ENCODE measurements at regions not wholly inside any gene's neighbourhood (a gene's known extent, or its start where the extent isn't known, plus 50 kb on each side); places are given as distances from the start of the nearest gene placed in this dataset.

- TF ChIP-seq MYNN (tag by site-specific recombination; IDR thresholded peaks at IDR 0.05; ENCODE audit: borderline replicate concordance) (no peak), ZNF391 (tag by site-specific recombination; IDR thresholded peaks at IDR 0.05; ENCODE audit: borderline replicate concordance, low read depth) (no peak), ZNF140 (tag by site-specific recombination; IDR thresholded peaks at IDR 0.05) (no peak), ZNF654 (tag by site-specific recombination; IDR thresholded peaks at IDR 0.05; ENCODE audit: low read depth) (no peak), ZNF174 (tag by site-specific recombination; IDR thresholded peaks at IDR 0.05) (no peak)
Observed at GRCh38 chr1:184821658-184822057, 67.0 kb upstream of the EDEM3 start (continued).

DNA sequence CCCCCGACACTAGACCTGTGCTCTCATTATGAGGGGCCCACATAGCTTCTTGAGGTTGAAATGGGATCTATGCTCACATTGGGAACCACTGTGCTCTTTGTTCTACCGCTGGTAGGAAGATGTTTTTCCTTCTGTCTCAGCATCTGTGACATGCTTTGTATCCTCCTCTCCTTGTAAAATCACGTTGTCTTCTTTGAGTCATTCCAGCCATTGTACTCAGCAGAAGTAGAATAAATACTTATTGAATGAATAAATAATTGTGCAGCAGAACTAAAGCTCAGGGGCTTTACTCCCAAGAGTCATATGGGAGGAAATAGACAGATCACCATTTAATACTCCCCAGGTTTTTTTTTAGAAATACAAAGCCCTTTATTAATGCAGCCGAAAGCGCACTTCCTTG is 66.3 kb upstream of the EDEM3 start:
- no peak overlapping the region for H3K4me3 ChIP-seq (ENCODE audit: low read depth, low read length)
- H3K9me3 ChIP-seq (ENCODE audit: control insufficient read depth, insufficient read depth, low read depth, low read length): no peaks in the 10 kb centered on the region
- TF ChIP-seq ZNF624 (tag by site-specific recombination; IDR thresholded peaks at IDR 0.05): no peak
- no peak for TF ChIP-seq ZNF768 (tag by site-specific recombination; IDR thresholded peaks at IDR 0.05)
- CTCF ChIA-PET: interaction anchor here (0.7 kb wide), 1 partner anchor 160 kb away, joined by 4 read pairs; no protein-coding TSS in a partner anchor
- no peak overlapping the region for H3K27ac ChIP-seq (ENCODE audit: extremely low read depth, low read depth, low read length)
- peaks cover 7% of the 10 kb centered on the region; the same call in 1 of the 2 replicates for H3K4me1 ChIP-seq (ENCODE audit: control insufficient read depth, insufficient read depth, low read length)
- POLR2A ChIA-PET: no interaction called here
- H3K36me3 ChIP-seq (ENCODE audit: control insufficient read depth in 2 of 2, insufficient read depth in 1 of 2, low read length in 2 of 2): no peaks in the 10 kb centered on the region

GRCh38 chr1:184820218-184820750 is 65.6 kb upstream of the EDEM3 start:
- Histone ChIP-seq H3K9me3 (ENCODE audit: control insufficient read depth, insufficient read depth, low read depth, low read length) (no peaks in the 10 kb centered on the region), H3K4me1 (ENCODE audit: control insufficient read depth, insufficient read depth, low read length) (peaks cover 7% of the 10 kb centered on the region; the same call in 1 of the 2 replicates), H3K27ac (ENCODE audit: extremely low read depth, low read depth, low read length) (no peak overlapping the region), H3K36me3 (ENCODE audit: control insufficient read depth in 2 of 2, insufficient read depth in 1 of 2, low read length in 2 of 2) (no peaks in the 10 kb centered on the region), H3K4me3 (ENCODE audit: low read depth, low read length) (no peak overlapping the region)
- CTCF ChIA-PET: interaction anchor here (0.7 kb wide), 1 partner anchor 161 kb away, joined by 4 read pairs; no protein-coding TSS in a partner anchor
- no peak for TF ChIP-seq ZNF423 (tag by site-specific recombination; IDR thresholded peaks at IDR 0.05)
- no peak for TF ChIP-seq ZNF843 (tag by site-specific recombination; IDR thresholded peaks at IDR 0.05)
- no peak for TF ChIP-seq ZNF596 (tag by site-specific recombination; IDR thresholded peaks at IDR 0.05)
- peak; percentile 99 for TF ChIP-seq ZFHX2 (tag by site-specific recombination; conservative IDR thresholded peaks at IDR 0.05)
- peak; percentile 99 for TF ChIP-seq EGR2 (tag by site-specific recombination; IDR thresholded peaks at IDR 0.05; ENCODE audit: low read depth)
- TF ChIP-seq ZNF548 (tag by site-specific recombination; IDR thresholded peaks at IDR 0.05): no peak
- TF ChIP-seq ZFP3 (tag by site-specific recombination; IDR thresholded peaks at IDR 0.05; ENCODE audit: low read depth): no peak
- TF ChIP-seq HOXD13 (CRISPR knock-in tag; IDR thresholded peaks at IDR 0.05; ENCODE audit: borderline replicate concordance): no peak
- TF ChIP-seq, protein P1, sequence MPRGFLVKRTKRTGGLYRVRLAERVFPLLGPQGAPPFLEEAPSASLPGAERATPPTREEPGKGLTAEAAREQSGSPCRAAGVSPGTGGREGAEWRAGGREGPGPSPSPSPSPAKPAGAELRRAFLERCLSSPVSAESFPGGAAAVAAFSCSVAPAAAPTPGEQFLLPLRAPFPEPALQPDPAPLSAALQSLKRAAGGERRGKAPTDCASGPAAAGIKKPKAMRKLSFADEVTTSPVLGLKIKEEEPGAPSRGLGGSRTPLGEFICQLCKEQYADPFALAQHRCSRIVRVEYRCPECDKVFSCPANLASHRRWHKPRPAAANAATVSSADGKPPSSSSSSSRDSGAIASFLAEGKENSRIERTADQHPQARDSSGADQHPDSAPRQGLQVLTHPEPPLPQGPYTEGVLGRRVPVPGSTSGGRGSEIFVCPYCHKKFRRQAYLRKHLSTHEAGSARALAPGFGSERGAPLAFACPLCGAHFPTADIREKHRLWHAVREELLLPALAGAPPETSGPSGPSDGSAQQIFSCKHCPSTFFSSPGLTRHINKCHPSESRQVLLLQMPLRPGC (tag by site-specific recombination; IDR thresholded peaks at IDR 0.05): no peak
- no peak for TF ChIP-seq ZSCAN30 (tag by site-specific recombination; IDR thresholded peaks at IDR 0.05)
- no peak for TF ChIP-seq ZNF830 (tag by site-specific recombination; IDR thresholded peaks at IDR 0.05; ENCODE audit: low read depth)
- no peak for TF ChIP-seq RBAK (tag by site-specific recombination; IDR thresholded peaks at IDR 0.05)
- TF ChIP-seq ZBTB8A (tag by site-specific recombination; IDR thresholded peaks at IDR 0.05): no peak
- no peak for TF ChIP-seq OVOL3 (tag by site-specific recombination; IDR thresholded peaks at IDR 0.05)
- TF ChIP-seq REPIN1 (tag by site-specific recombination; IDR thresholded peaks at IDR 0.05; ENCODE audit: low read depth): no peak
- TF ChIP-seq, protein P2, sequence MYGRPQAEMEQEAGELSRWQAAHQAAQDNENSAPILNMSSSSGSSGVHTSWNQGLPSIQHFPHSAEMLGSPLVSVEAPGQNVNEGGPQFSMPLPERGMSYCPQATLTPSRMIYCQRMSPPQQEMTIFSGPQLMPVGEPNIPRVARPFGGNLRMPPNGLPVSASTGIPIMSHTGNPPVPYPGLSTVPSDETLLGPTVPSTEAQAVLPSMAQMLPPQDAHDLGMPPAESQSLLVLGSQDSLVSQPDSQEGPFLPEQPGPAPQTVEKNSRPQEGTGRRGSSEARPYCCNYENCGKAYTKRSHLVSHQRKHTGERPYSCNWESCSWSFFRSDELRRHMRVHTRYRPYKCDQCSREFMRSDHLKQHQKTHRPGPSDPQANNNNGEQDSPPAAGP (tag by site-specific recombination; IDR thresholded peaks at IDR 0.05): no peak
- POLR2A ChIA-PET: no interaction called here
